Inflammatory macrophage (primary cell): ENCODE measurements at regions not wholly inside any gene's neighbourhood (a gene's known extent, or its start where the extent isn't known, plus 50 kb on each side); places are given as distances from the start of the nearest gene placed in this dataset.

Source experiments
- DNase-seq, 2 donors: peaks; one replicate each; pipeline ENCODE4 v3.0.0-alpha.2; 2020 to 2022

DNA sequence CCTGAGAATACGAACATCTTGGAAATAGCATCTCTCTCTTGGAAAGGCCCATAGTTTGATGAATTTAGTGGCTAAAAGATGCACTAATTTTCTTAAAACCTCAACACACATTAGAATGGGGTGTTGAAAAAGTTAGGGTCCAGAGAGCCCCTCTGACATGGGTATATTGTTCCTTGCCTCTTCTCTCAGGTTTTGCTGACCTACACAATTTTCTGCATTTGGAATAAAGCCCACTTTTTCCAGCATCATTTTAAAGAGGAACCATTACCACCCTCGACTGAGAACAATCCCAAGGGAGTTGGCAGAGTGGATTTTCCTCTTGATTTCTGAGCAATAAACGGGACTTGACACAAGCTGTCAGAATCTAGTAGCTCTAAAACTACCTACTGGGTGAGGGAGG is 156.1 kb downstream of the PMP22 start:
- no peak for DNase-seq

DNA sequence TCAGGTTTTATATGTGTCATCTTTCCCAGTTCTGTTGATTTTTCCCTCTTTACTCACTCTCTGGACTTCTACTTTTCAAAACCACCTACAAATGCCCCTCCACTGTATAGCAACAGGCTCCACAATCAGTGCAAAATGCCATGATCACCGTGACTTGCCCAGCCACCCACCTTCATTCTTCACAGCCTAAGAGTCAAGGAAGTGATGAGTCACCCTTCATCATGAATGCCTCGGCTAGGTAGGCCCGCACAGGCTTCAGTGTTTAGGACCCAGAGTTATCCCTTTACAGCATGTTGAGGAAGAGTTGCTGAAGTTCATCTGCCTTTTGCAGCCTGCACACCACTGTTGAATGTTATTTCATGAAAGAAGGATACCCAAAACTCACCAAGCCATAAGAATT is 158.6 kb downstream of the PMP22 start:
- DNase-seq, result no peak

DNA sequence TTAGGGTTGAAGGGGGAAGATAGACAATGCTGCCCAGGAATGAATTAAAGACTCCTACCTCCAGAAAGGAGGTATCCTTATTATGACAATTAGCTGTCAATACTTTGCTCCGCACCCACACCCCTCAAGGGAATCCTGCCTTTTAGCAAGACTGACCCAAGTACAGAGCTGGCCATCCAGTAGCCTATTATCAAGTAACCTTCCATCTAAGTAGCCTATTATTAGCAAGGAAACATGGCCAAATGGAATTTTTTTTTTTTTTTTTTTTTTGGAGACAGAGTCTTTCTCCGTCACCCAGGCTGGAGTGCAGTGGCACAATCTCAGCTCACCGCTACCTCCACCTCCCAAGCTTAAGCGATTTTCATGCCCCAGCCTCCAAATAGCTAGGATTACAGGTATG is 161.3 kb downstream of the PMP22 start:
- no peak for DNase-seq

DNA sequence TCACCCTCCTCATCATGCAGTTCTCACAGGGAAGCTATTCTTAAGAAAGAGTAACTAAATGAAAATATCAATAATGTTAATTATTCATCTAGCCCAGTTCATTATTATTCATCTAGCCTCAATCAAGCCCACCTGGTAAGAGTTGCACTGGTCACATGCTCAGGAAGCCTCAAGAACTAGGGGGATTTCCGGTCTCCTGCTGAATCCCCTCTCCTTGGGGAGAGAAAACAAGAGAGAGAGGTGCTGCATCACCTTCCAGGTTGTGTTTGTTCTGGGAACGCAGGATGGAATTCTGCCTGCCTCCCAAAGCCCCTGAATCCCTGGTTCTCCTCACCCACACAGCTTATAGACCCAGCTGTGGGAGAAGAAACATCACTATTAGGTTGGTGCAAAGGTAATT is 164.0 kb downstream of the PMP22 start:
- no peak for DNase-seq

DNA sequence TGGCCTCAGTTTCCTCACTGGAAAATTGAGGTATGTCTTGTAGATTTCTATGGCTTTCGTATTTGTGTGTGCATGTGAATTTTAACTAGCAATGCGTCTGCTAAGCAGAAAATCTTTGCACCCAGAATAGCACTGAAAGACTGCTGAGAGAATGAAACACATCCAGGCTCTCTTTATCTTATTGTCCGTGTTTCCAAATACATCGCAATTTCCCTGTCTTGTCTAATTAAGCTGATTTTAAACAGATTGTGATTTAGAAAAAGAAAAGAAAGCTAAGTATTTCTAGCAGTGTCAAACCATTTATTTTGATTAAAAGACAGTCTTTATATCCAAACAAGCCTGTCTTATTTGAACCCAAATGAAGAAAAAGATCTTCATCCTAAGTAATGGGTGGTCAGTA is 168.6 kb downstream of the PMP22 start:
- no peak for DNase-seq

DNA sequence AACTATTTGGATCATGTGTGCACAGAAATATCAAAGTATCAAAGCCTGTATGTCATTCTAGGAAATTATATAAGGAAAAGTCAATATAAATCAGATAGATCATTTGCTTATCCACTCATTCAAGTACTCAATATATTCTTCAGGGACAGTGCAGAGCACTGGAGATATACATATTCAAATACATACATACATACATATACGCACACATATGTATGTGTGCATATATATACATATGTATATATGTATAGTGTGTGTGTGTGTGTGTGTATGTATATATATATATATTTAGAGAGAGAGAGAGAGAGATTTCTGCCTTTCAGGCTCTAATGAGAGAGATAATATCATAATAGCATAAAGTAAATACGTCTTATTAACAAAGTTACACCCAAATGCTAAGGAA is 169.2 kb downstream of the PMP22 start:
- no peak for DNase-seq

DNA sequence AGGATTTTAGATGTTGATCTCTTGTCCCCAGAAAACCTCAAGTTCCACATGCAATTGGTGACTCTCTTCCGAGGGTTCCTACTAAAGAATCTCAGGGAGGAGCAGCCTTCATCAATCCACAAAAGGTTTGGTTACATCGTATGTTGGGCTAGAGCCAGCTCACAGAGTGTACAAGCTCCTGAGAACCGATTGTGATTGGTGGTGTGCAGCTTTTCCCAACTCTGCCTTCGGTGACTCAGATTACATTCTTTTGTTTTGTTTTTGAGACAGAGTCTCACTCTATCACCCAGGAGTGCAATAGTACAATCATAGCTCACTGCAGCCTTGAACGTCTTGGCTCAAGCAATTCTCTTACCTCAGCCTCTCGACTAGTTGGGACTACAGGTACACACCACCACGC is 172.4 kb downstream of the PMP22 start:
- no peak for DNase-seq

DNA sequence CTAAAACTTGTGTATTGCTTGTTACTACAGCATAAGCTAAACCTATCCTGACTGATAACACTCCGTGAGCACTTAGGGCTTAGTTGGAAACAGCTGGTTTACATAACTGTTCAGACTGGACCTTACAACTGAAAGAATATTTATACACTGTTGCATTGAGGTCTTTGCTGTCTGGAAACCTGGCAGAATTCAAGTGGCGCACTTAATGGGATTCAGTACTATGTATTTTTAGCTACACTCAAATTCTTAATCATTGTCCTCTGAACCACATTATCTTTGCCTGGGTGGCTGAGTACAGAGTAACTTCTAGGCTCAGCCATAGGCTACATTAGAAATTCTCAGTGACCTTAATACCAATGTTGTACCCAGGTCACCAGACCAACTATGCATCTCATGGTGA is 172.9 kb downstream of the PMP22 start:
- no peak for DNase-seq

DNA sequence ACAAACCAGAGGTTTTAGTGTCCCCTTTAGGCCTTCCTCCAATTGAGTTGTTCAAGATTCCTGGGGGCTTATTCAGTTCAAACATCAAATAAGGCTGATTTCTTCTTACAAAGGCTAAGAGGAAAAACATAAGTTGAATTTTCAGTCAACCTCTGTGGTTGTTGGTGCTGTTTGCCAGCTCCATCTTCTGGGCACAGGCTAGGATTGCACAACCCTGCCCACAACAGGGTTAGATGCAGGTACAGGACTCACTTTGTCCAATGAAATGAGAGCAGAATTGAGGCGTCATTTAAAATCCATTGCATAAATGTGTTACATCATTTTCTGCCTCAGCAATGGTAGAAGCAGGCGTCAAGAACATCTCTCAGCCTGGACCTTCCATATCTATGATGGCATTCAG is 173.3 kb downstream of the PMP22 start:
- no peak for DNase-seq

DNA sequence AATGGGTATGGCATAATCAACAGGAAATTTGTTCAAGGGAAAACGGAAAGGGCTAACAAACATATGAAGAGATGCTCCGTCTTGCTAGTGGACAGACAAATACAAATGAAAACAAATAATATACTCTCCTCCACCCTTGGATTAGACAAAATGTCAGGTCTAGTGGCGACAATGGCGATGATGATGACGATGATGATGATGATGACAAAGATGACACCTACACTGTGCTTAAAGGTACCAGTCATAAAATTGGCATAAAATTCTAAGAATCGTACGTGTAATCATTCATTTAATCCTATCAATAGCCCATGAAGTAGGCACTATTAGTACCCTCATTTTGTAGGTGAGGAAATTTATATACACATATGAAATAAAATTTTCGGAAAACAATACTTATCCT is 174.6 kb downstream of the PMP22 start:
- DNase-seq, result no peak

DNA sequence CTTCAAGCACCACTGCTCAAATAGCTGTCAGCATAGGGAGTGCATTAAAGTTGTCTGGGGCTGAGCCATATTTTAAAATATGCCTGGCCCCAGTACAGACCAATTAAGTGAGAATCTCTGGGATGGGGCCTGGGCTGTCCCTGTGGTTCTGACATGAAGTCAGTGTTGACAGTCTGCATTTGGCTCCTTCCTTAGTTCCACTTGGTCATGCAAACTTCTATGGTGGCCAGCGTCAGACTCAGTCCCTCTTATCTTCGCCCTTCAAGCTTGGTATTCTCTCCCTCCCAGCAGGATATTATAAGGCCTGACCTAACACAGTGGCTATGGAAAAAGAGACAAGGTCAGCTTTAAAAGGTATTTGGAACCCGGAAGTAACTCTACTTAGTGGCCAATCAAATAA is 177.2 kb downstream of the PMP22 start:
- DNase-seq, result no peak

DNA sequence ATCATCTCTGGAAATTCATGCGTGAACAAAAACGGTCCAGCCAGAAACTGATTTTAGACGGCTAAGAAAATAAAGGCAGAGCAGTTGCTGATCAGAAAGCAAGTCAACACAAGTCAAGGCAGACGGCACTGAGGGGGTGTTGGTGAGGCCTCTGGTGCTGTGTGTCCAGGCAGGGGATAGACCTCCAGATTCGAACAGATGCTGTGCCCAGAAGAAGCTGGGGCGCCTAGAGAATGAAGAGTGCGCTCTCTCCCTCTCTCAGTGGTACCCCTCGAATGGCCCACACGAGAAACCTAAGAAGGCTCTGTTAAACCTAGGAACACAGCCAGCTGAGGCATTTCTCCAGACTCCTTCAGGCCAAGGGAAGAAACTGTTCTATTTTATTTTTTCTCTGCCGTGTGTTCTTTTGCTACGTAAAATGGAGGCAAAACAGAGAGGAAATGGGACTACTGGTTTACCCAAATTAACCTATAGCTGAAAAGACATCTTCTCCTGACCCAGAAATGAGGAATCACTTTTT is 178.3 kb downstream of the PMP22 start:
- no peak for DNase-seq

DNA sequence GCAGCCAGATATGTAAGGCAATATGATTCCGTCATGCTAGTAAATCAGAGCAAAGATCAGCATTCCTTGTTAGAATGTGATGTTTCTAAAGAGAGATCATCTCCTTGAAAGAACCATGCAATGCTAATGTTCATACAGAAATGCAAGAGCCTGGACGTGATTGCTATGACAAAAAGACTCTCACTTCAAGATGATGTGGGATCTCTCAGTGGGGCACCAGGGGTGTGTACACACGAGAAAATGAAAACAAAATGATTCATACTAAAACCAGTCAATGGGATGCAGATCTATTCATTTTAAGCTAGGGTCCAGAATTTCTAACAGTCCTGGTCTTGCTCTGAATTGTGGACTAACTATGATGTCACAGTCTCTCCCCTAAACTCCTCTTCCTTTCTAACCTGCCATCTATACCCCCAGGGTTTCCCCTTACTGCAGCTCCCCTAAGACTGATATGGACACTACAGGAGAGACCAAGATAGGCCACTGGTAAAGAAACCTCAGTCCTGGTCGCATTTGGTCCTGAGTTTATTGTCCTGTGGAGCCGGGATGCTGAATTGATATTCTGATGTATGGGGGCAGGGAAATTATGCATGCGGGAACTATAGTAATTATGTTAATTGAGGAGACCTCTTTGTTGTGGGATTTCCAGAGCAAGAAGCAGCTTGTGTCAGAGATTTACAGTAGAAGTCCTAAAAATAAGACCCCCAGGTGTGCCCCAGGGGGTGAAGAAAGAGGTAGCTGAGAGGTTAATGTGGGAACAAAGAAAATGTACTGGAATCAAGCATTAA is 179.0 kb downstream of the PMP22 start:
- no peak for DNase-seq

DNA sequence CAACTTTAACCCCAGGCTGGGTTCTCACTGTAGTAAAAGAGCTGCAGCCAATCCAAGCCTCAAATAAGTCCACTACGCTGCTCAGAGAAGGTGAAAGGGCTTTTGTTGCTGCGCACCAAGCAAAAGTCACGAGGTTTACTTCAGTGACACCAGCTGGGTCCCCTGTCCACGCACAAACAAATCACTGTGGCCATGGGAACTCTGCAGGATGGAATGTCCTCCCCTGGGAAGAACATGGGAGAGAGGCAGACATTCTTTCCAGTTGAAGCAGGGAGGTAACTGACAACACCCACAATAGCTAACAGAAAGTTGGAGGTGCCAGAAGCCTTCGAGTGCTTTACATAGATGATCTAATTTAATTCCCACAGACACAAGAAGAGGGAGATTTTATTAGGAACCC is 181.9 kb downstream of the PMP22 start:
- DNase-seq, result no peak

DNA sequence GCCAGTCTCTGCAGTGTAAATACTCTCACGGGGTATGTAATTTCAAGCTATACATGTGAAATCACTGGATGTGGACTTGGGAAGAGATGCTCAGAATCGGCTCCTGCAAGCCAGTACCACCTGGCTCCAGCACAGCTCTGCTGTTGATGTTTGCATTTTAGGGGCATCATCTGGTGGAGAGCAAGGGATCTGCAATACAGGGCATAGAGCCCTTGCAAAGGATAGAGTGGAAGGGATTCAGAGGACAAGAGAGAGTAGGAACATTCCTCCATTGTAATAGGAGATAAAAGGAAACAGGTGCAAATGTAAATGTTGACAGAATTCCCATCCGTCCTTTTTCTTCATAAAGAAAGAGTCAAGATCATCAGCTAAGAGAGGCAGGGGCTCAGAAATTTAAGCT is 184.1 kb downstream of the PMP22 start:
- DNase-seq, result no peak

DNA sequence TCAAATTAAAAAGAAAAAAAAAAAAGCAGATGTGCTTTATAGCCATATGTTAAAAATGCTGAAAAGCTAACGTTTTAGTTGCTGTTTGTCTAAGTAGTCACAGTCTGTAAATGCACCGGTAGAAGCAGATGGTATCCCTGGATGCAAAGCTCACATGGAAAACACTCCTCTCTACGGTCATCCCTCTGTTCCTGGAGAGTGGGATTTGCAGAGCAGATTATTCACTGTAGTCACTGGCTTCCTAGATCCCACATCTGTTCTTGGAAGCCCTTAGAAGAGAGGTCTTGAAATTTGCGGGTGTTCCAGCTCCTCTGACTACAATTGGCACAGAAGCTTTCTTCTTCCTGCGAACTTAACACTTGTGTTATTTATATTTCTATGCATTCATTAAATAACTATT is 186.6 kb downstream of the PMP22 start:
- no peak for DNase-seq

DNA sequence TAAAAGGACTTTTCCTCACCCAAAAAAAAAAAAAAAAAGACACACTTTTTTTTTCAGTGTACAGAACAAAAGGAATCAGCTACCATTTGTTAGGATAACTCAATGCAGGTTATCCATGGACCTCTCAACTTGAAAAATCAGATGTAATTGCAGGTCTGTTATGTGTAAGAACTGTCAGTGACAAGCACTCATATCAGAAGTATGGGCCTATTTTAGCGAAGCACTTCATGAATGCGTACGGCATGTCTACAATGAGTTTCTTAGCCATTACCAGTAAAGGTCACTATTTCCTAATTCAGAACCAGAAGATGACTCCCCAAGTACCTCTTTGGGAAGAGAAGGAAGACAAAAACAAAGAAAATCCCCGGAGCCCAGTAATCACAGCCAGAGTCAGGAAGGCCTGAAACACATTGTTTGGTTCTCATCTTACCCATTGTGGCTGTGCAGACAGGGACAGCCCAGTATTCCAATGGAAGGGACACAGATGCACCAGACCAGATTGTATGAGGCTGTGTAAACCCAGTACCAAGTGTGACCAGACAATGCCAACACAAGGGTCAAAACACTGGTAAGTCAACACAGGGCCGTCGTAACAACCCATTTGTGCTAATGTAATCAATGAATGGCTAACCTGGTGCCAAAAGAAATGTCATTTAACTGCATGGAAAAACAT is 188.0 kb downstream of the PMP22 start:
- DNase-seq, result no peak

DNA sequence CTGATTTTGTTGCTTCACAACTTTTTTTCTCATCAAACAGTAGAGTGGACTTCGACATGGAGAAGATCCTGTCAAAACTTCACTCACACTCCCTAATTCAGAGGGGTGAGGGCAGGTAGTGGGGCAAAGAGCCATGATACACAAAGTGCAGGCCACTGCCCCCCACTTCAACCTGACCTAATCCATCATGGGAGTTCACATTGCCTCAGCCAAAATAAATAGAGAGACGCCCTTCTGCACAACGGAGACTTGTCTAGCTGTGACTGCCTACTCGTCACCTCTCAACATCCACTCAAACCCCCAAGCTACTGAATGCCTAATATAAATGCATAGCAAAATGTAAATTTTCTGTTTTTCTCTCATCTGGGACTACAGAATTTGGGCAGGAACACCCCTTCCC is 213.2 kb downstream of the PMP22 start:
- no peak for DNase-seq

DNA sequence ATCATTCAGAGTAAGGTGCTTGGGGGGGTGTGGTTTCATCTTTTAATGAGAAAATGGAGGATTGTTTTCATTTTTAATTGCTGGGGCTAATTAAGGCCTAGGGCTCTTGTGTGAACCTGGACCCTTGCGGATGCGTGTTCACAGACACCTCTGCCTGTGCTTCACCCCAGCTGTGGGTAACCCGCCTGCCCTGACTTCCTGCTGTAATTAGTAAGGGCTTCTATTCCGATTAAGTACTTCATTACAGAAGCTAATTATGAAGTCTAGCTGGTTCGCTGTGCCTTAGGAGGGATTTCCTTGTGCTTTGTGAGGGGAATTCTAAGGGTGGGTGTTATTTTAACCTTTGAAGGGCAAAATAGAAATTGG is 215.3 kb downstream of the PMP22 start:
- DNase-seq, result no peak

DNA sequence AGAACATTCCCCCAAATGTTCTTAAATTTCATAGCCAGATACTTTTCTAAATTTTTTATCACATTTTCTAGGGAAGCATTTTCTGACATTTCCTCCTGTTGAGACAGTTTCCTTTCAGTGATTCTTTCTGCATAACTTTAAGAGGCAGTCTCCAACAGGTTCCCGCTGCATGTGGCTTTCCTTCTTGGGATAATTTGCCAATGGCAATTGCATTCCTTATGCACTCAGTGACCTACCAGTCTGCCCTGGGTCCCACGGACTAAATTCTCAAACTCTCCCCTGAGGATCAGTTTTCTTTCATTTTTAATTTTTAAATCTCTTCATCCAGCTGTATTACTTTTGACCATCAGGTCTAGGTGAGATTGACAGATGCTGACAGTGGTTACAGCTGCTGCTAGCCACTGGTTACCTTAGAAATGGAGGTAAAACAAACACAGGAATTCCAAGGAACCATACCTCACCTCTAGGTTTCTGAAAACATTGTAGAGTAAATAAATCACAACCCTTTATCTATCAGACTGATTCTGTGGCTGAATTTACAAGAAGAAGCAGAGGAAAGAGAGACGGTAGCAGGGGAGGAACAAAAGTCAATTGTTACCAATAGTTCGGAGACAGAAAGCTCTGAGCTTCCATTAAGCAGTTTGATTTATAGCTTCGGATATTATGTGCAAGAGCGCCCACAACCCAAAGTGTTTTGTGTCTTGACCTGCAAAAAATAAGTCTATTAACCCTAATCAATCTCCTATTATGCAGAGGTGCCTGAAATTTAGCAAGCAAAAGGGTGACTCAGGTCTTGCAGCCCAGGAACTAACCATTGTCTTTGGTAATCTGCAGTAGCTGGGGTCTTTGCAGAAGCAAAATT is 216.0 kb downstream of the PMP22 start:
- DNase-seq, result no peak

DNA sequence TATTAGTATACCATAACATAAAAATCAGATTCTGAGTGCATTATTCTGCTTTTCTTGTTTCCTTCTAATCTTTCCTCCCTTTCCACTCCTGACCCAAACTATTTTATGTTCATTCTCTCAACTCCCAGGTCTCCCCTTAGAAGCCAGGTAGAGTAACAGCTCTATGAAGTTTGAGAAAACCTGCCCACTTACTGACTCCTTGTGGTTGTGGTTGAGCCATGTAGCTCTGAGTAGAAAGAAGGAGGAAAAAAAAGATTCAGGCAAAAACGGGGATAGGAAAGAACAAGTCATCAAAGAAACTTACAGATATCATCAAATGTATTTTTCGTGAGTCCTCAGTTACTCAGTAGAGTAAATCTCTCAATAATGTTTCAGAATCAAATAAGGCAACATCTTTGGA is 216.7 kb downstream of the PMP22 start:
- DNase-seq, result no peak

DNA sequence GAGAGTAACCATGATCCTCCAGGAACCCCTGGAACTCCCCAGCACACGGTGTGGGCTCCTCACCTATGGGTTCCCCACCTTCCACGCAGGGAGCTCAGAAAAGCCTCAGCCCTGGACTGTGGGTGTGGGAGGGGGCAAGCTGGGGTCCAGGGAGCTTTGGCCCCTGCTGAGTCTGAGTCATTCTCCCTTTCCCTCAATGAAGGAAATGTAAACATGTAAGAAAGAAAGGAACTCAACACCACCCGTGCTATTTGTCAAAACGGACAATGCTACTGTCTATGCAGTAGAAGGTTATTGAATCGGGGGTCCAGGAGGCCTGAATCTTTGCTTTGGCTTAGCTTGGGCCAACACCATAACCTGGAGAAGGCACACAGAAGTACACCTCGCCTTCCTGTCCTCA is 222.8 kb downstream of the PMP22 start:
- no peak for DNase-seq

DNA sequence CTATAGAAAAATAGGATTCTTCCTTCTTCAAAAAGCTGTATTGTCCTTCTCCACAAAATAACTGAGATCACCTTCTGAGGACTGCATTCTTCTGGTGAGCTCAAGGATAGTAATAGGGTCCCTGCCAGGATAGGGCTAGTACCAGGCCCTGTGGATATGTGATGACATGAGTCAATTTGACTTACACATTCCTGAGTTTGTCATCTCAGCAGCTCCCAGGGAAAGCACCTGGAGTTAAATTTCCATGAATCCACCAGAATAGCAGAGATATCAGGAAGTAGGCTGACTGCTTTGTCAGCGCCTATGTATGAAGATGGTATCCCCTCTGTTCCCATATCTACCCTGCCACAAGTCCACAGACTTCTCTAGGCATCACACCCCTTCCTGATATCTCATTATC is 225.8 kb downstream of the PMP22 start:
- no peak for DNase-seq

DNA sequence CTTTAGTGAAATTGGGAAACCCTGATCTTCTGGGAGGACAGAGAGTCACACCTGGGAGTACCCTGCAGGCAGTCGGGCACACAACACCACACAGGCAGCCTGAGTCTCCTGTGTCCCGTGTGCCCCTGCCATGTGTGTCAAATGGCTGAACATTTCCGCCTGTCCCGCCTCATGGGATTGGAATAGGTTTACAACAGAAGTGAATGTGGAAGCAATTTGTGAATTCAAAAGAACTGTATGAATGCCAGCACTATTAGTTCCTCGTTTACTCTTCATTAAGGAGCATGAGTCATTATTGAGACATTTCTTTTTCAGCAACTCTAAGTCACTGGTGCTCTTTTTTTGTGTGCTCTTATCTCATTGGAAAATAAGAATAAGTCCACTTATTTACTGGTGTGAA is 226.5 kb downstream of the PMP22 start:
- no peak for DNase-seq
